ENCODE measurements at regions not wholly inside any gene's neighbourhood (a gene's known extent, or its start where the extent isn't known, plus 50 kb on each side); places are given as distances from the start of the nearest gene placed in this dataset.

- DNase-seq = peak; percentile 92
Observed at GRCh38 chr10:92757066-92757710, 67.4 kb downstream of the HHEX start.

GRCh38 chr10:92757711-92758104 lies 68.0 kb downstream of the HHEX start:
- H3K27ac ChIP-seq = peak overlapping the region; percentile 66 to 89 (median 86)
- DNase-seq = no peak
- TF ChIP-seq POLR2AphosphoS5 (IDR thresholded peaks at IDR 0.05) = no peak
- no peak for TF ChIP-seq POLR2A (IDR thresholded peaks at IDR 0.05)
- TF ChIP-seq CTCF (IDR thresholded peaks at IDR 0.05 in 8 of 11, conservative IDR thresholded peaks at IDR 0.05 in 3 of 11) = no peak
- peak overlapping the region in 2 of 8 donors; percentile 7 to 32 for H3K4me3 ChIP-seq
- peaks cover 23 to 82% (median 49%) of the 10 kb centered on the region in 6 donors for H3K4me1 ChIP-seq
- no peaks in the 10 kb centered on the region for H3K36me3 ChIP-seq
- intact Hi-C loops (cut with DNase I; ENCODE audit: low total_unique reads) = no loop called here
- no peaks in the 10 kb centered on the region for H3K27me3 ChIP-seq (replicated peaks in 1 of 7)
- WGBS, 5 donors = 41 to 58% (median 48%) methylated on average over 3 of the region's 3 CpGs
- no peaks in the 10 kb centered on the region for H3K9me3 ChIP-seq

More at GRCh38 chr10:92757066-92757710, 67.4 kb downstream of the HHEX start:
- peak overlapping the region in 4 of 8 donors; percentile 3 to 32 (median 8) for H3K4me3 ChIP-seq
- H3K27ac ChIP-seq = peak overlapping the region; percentile 66 to 89 (median 86)
- H3K9me3 ChIP-seq = no peaks in the 10 kb centered on the region
- H3K27me3 ChIP-seq (replicated peaks in 1 of 7) = no peaks in the 10 kb centered on the region
- H3K4me1 ChIP-seq = peaks cover 23 to 82% (median 49%) of the 10 kb centered on the region in 6 donors
- intact Hi-C loops (cut with DNase I; ENCODE audit: low total_unique reads) = no loop called here
- no peaks in the 10 kb centered on the region for H3K36me3 ChIP-seq
- WGBS, 5 donors = 14 to 29% (median 23%) methylated on average over 8 of the region's 8 CpGs
- TF ChIP-seq POLR2A (IDR thresholded peaks at IDR 0.05) = no peak
- peak in 8 of 11 experiments; percentile 11 to 55 (median 40) for TF ChIP-seq CTCF (IDR thresholded peaks at IDR 0.05 in 8 of 11, conservative IDR thresholded peaks at IDR 0.05 in 3 of 11)
- TF ChIP-seq POLR2AphosphoS5 (IDR thresholded peaks at IDR 0.05) = peak in 2 of 3 donors; percentile 54 to 81

GRCh38 chr10:92758594-92758993 lies 68.8 kb downstream of the HHEX start:
- intact Hi-C loops (cut with DNase I; ENCODE audit: low total_unique reads) = no loop called here
- TF ChIP-seq POLR2AphosphoS5 (IDR thresholded peaks at IDR 0.05) = no peak
- TF ChIP-seq POLR2A (IDR thresholded peaks at IDR 0.05) = no peak
- TF ChIP-seq CTCF (IDR thresholded peaks at IDR 0.05 in 8 of 11, conservative IDR thresholded peaks at IDR 0.05 in 3 of 11) = no peak
- WGBS, 5 donors = 92 to 98% (median 95%) methylated on average over 1 of the region's 1 CpG

GRCh38 chr10:92760609-92761008 lies 70.9 kb downstream of the HHEX start:
- H3K27me3 ChIP-seq (replicated peaks in 1 of 7) = no peaks in the 10 kb centered on the region
- WGBS, 5 donors = 15 to 45% (median 41%) methylated on average over 1 of the region's 1 CpG
- intact Hi-C loops (cut with DNase I; ENCODE audit: low total_unique reads) = no loop called here
- no peaks in the 10 kb centered on the region for H3K9me3 ChIP-seq
- TF ChIP-seq POLR2AphosphoS5 (IDR thresholded peaks at IDR 0.05) = no peak
- H3K27ac ChIP-seq = peak overlapping the region in 7 of 8 donors; percentile 30 to 86 (median 67)
- H3K4me3 ChIP-seq = no peak overlapping the region
- H3K36me3 ChIP-seq = no peaks in the 10 kb centered on the region
- peaks cover 22 to 63% (median 41%) of the 10 kb centered on the region in 6 donors for H3K4me1 ChIP-seq
- DNase-seq = no peak

More at GRCh38 chr10:92758594-92758993, 68.8 kb downstream of the HHEX start:
- Histone ChIP-seq H3K9me3 (no peaks in the 10 kb centered on the region), H3K27me3 (replicated peaks in 1 of 7) (no peaks in the 10 kb centered on the region), H3K36me3 (no peaks in the 10 kb centered on the region), H3K4me1 (peaks cover 23 to 80% (median 49%) of the 10 kb centered on the region in 6 donors), H3K4me3 (no peak overlapping the region), H3K27ac (peak overlapping the region in 6 of 8 donors; percentile 12 to 89 (median 86))
- DNase-seq = no peak

Measured in spleen (tissue), 11 donors.